Ascending aorta (tissue), 2 donors: ENCODE measurements at regions not wholly inside any gene's neighbourhood (a gene's known extent, or its start where the extent isn't known, plus 50 kb on each side); places are given as distances from the start of the nearest gene placed in this dataset.
"Not testable (repeated sequence)": the region's sequence is repeated elsewhere in the genome, so short reads cannot be mapped to it uniquely, and the experiment has no call there.

Experiments
- DNase-seq, 2 donors: peaks; one replicate each; pipeline ENCODE4 v3.0.0-alpha.2; 2019; ENCODE audit warnings: low spot score in 2 of 2
- H3K27ac ChIP-seq, 2 donors: fragments of 200-600 bp; sonication (generic); one replicate each; pipeline ENCODE4 v1.5.1; 2016 to 2017; ENCODE audit warnings: mild to moderate bottlenecking in 1 of 2
- H3K27me3 ChIP-seq: fragments of 200-600 bp; sonication (generic); one replicate; pipeline ENCODE4 v1.5.1; 2017
- H3K36me3 ChIP-seq, 2 donors: fragments of 200-600 bp; sonication (generic); one replicate each; pipeline ENCODE4 v1.5.1; 2016
- H3K4me1 ChIP-seq, 2 donors: fragments of 200-600 bp; sonication (generic); one replicate each; pipeline ENCODE4 v1.5.1; 2016 to 2017; ENCODE audit warnings: mild to moderate bottlenecking in 1 of 2
- H3K4me3 ChIP-seq, 2 donors: fragments of 200-600 bp; sonication (generic); one replicate each; pipeline ENCODE4 v1.5.1; 2016 to 2017; ENCODE audit warnings: mild to moderate bottlenecking in 1 of 2
- H3K9me3 ChIP-seq, 2 donors: fragments of 200-600 bp; sonication (generic); one replicate each; pipeline ENCODE4 v1.5.1; 2016
- intact Hi-C: fragments of 100-400 bp; cut with DNase I; formaldehyde crosslinking; loops from one replicate; pipeline ENCODE4 v1.15.1; 2023
- TF ChIP-seq, protein P1 (sequence below), 3 experiments: fragments of 200-600 bp in 2 of 3; fragments of 450-650 bp in 1 of 3; sonication (generic) in 2 of 3; IDR thresholded peaks; one replicate each; pipeline ENCODE4 v1.5.1; 2016 to 2019; ENCODE audit warnings: antibody characterized with exemption in 3 of 3, mild to moderate bottlenecking in 1 of 3, moderate library complexity in 1 of 3

- Histone ChIP-seq H3K9me3 (no peaks in the 10 kb centered on the region), H3K36me3 (no peaks in the 10 kb centered on the region), H3K4me3 (no peak overlapping the region), H3K27ac (no peak overlapping the region), H3K27me3 (no peaks in the 10 kb centered on the region), H3K4me1 (no peaks in the 10 kb centered on the region)
- TF ChIP-seq, protein P1, sequence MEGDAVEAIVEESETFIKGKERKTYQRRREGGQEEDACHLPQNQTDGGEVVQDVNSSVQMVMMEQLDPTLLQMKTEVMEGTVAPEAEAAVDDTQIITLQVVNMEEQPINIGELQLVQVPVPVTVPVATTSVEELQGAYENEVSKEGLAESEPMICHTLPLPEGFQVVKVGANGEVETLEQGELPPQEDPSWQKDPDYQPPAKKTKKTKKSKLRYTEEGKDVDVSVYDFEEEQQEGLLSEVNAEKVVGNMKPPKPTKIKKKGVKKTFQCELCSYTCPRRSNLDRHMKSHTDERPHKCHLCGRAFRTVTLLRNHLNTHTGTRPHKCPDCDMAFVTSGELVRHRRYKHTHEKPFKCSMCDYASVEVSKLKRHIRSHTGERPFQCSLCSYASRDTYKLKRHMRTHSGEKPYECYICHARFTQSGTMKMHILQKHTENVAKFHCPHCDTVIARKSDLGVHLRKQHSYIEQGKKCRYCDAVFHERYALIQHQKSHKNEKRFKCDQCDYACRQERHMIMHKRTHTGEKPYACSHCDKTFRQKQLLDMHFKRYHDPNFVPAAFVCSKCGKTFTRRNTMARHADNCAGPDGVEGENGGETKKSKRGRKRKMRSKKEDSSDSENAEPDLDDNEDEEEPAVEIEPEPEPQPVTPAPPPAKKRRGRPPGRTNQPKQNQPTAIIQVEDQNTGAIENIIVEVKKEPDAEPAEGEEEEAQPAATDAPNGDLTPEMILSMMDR (IDR thresholded peaks at IDR 0.05), result no peak
- intact Hi-C loops, result no loop called here
- DNase-seq, result no peak
Observed at GRCh38 chr2:48230834-48231233, 83.6 kb upstream of the FOXN2 start.

DNA sequence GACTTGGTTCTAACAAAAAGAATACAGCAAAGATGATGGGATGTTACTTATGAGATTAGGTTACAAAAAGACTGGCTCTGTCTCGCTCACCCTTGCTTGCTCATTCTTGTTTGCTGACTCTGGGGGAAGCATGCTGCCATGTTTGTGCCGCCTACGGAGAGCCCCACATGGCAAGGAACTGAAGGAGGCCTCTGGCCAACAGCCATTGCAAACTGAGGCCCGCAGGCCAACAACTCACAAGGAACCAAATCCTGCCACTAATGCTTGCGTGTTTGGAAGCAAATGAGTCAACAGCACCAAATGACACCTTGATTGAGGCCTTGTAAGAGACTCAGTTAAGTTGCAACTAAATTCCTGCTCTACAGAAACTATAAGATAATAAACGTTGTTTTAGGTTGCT lies 82.1 kb upstream of the FOXN2 start:
- intact Hi-C loops, result no loop called here
- no peak overlapping the region for H3K4me3 ChIP-seq
- no peak for DNase-seq
- H3K36me3 ChIP-seq, result no peaks in the 10 kb centered on the region
- H3K27me3 ChIP-seq, result no peaks in the 10 kb centered on the region
- TF ChIP-seq, protein P1 (IDR thresholded peaks at IDR 0.05), result no peak
- no peaks in the 10 kb centered on the region for H3K4me1 ChIP-seq
- H3K9me3 ChIP-seq, result no peaks in the 10 kb centered on the region
- H3K27ac ChIP-seq, result no peak overlapping the region

DNA sequence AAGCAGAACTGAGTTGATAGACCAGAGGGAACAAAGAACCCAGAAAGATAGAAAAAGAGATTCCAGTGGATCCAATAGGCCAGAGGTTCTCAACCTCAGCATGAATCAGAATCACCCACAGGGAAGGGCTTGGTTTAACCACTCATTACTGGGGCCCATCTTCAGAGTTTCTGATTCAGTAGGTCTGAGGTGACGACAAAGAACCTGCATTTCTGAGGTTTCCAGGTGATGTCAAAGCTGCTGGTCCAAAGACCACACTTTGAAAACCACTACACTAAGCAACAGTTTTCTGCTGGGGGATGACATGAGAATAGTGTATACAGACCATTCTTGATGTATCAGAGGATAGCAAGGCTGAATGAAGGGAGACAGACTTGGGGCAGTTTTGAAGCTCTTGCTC lies 81.5 kb upstream of the FOXN2 start:
- TF ChIP-seq, protein P1 (IDR thresholded peaks at IDR 0.05), result no peak

GRCh38 chr2:48233824-48234223 lies 80.7 kb upstream of the FOXN2 start:
- DNase-seq, H3K27me3 ChIP-seq, H3K27ac ChIP-seq, H3K9me3 ChIP-seq, intact Hi-C loops, H3K4me1 ChIP-seq, H3K4me3 ChIP-seq, H3K36me3 ChIP-seq: not testable (repeated sequence)

More for the DNA sequence above, 81.5 kb upstream of the FOXN2 start:
- Histone ChIP-seq H3K27me3 (no peaks in the 10 kb centered on the region), H3K4me1 (no peaks in the 10 kb centered on the region), H3K27ac (no peak overlapping the region), H3K9me3 (no peaks in the 10 kb centered on the region), H3K4me3 (no peak overlapping the region), H3K36me3 (no peaks in the 10 kb centered on the region)
- intact Hi-C loops, result no loop called here
- DNase-seq, result no peak

- no peak for DNase-seq
- TF ChIP-seq, protein P1 (IDR thresholded peaks at IDR 0.05), result no peak
- H3K4me3 ChIP-seq, result no peak overlapping the region
- H3K36me3 ChIP-seq, result no peaks in the 10 kb centered on the region
- H3K9me3 ChIP-seq, result no peaks in the 10 kb centered on the region
- H3K4me1 ChIP-seq, result no peaks in the 10 kb centered on the region
- no peak overlapping the region for H3K27ac ChIP-seq
- no peaks in the 10 kb centered on the region for H3K27me3 ChIP-seq
- intact Hi-C loops, result no loop called here
Observed at GRCh38 chr2:48235076-48235475, 79.4 kb upstream of the FOXN2 start.

GRCh38 chr2:48238381-48238780 lies 76.1 kb upstream of the FOXN2 start:
- TF ChIP-seq, protein P1 (IDR thresholded peaks at IDR 0.05), result no peak
- Histone ChIP-seq H3K4me3 (no peak overlapping the region), H3K9me3 (no peaks in the 10 kb centered on the region), H3K4me1 (no peaks in the 10 kb centered on the region), H3K27ac (no peak overlapping the region), H3K27me3 (no peaks in the 10 kb centered on the region), H3K36me3 (no peaks in the 10 kb centered on the region)
- intact Hi-C loops, result no loop called here
- DNase-seq, result no peak
